ENCODE measurements at regions not wholly inside any gene's neighbourhood (a gene's known extent, or its start where the extent isn't known, plus 50 kb on each side); places are given as distances from the start of the nearest gene placed in this dataset.

DNA sequence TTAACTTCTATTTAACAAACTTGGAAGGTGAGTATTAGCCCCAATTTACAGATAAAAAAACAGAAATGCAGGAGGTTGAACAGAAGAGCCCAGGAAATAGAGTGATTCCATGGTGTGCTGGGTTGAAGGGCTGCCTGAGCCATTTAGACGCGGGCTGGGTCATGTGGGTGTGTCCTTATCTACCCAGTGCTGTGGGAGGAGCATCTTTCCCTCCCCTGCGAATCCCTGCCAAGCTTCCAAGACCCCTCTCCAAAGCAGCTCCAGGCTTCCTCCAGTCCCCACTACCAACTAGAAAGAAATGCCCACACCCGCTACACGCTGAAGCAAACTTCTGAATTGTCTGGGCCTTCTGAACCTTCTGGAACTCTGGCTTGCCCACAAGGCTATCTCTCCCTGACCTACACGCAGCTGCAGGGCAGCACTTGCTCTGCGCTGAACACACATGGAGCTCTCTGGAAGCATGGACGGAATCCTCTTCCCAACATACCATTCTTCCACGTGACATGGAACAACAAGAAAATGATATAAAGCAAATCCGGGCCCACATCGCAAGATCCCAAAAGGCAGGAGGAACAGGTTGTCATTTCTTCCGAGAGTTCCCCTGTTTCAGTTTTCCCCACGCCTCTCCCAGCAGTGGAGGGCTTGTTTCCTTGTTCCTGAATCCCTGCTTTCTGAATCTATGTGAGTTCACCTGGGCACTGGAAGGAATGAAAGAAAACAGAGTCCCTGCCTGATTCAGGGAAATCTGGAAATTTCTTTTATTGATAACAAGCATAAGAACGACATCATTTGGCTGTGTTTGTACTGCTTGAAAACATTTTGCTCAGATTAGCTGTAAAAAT lies 562.7 kb upstream of the ID2 start:
- TF ChIP-seq, protein P1, sequence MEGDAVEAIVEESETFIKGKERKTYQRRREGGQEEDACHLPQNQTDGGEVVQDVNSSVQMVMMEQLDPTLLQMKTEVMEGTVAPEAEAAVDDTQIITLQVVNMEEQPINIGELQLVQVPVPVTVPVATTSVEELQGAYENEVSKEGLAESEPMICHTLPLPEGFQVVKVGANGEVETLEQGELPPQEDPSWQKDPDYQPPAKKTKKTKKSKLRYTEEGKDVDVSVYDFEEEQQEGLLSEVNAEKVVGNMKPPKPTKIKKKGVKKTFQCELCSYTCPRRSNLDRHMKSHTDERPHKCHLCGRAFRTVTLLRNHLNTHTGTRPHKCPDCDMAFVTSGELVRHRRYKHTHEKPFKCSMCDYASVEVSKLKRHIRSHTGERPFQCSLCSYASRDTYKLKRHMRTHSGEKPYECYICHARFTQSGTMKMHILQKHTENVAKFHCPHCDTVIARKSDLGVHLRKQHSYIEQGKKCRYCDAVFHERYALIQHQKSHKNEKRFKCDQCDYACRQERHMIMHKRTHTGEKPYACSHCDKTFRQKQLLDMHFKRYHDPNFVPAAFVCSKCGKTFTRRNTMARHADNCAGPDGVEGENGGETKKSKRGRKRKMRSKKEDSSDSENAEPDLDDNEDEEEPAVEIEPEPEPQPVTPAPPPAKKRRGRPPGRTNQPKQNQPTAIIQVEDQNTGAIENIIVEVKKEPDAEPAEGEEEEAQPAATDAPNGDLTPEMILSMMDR (IDR thresholded peaks at IDR 0.05; ENCODE audit: low read length) = no peak
- TF ChIP-seq EZH2phosphoT487 (IDR thresholded peaks at IDR 0.05; ENCODE audit: low read length) (no peak), EZH2 (optimal IDR thresholded peaks at IDR 0.05; ENCODE audit: low read depth, low read length) (no peak)
